PC-3 (cell line): ENCODE measurements at regions not wholly inside any gene's neighbourhood (a gene's known extent, or its start where the extent isn't known, plus 50 kb on each side); places are given as distances from the start of the nearest gene placed in this dataset.

Experiments used
- CTCF ChIP-seq: fragments of 300-600 bp; sonication (generic); conservative IDR thresholded peaks from 2 replicates; pipeline ENCODE4 v1.5.1; 2017; ENCODE audit warnings: antibody characterized with exemption, low read depth, mild to moderate bottlenecking, low read length
- EZH2 ChIP-seq: fragments of 300-600 bp; sonication (generic); IDR thresholded peaks from one replicate; pipeline ENCODE4 v1.6.1; 2017; ENCODE audit warnings: antibody characterized with exemption, mild to moderate bottlenecking, low read length; ENCODE audit not compliant: unreplicated experiment

DNA sequence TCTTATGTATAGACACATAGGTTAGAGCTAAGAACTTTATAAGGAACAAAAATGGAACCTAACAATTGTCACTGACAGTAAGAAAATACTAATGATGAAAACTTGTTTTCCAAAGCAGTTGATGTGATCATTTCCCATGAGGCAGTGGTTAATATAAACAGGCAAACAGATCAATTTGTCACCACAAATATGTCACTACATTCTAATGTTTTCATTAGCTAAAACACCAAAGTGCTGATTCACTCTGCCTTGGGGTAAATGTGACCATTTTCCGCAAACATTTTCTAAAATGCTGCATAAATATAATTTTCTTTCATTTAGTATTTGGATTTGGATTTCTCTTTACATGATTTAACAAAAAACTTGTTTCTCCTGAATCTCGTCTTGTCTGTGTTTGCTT is 408.9 kb upstream of the CTSO start:
- TF ChIP-seq EZH2 (no peak), CTCF (no peak)
